Endothelial cell of umbilical vein (primary cell): ENCODE measurements at regions not wholly inside any gene's neighbourhood (a gene's known extent, or its start where the extent isn't known, plus 50 kb on each side); places are given as distances from the start of the nearest gene placed in this dataset.

ENCODE experiments used
- BruUV-seq: library from RNA; stranded (reverse); fragments of 400-500 nt; replicated peaks from 2 replicates; lab custom pipeline; 2021; lab: Mats Ljungman, UMichigan
- CTCF ChIA-PET: fragments of 300-600, 350-600 bp; sonication (Branson Sonifier 250); formaldehyde crosslinking; loops from one replicate; lab custom pipeline; 2021; ENCODE audit warnings: antibody characterized with exemption, inconsistent platforms; lab: Charles Lee
- POLR2A ChIA-PET: fragments of 300-600, 350-600 bp; sonication (Branson Sonifier 250); formaldehyde crosslinking; loops from one replicate; lab custom pipeline; 2021; ENCODE audit warnings: antibody characterized with exemption, inconsistent platforms; lab: Charles Lee
- DNase-seq: peaks from one replicate; pipeline ENCODE4 v3.0.0-alpha.2; 2011; ENCODE audit warnings: low read depth, low spot score
- FAIRE-seq: peaks from 2 replicates; lab custom pipeline; 2011; peaks lifted over from hg19 to GRCh38; lab: Jason Lieb, UNC
- H2AFZ ChIP-seq: 2 replicates; pipeline ENCODE4 v1.6.0; 2012; ENCODE audit warnings: low read depth, low read length, control low read depth, inconsistent platforms
- H3K27ac ChIP-seq: 2 replicates; pipeline ENCODE4 v1.5.1; 2011; ENCODE audit warnings: low read depth, mild to moderate bottlenecking, control low read depth, low read length, moderate library complexity; ENCODE audit not compliant: insufficient read depth
- H3K27me3 ChIP-seq, 2 experiments: 2 replicates each; pipeline versions ENCODE4 v1.6.0 to v1.6.1; 2011; ENCODE audit warnings: low read length in 2 of 2, mixed read lengths in 1 of 2; ENCODE audit not compliant: control insufficient read depth in 2 of 2, insufficient read depth in 2 of 2
- H3K36me3 ChIP-seq, 2 experiments: 2 replicates in 1 of 2; 3 replicates in 1 of 2; pipeline ENCODE4 v1.5.1; 2011; ENCODE audit warnings: low read length in 2 of 2, mild to moderate bottlenecking in 1 of 2, moderate library complexity in 1 of 2; ENCODE audit not compliant: control insufficient read depth in 2 of 2, insufficient read depth in 2 of 2; ENCODE audit errors: extremely low read depth in 1 of 2
- H3K4me1 ChIP-seq: 3 replicates; pipeline ENCODE4 v1.5.1; 2011; ENCODE audit warnings: mild to moderate bottlenecking, low read length; ENCODE audit not compliant: control insufficient read depth, insufficient read depth; ENCODE audit errors: extremely low read depth
- H3K4me2 ChIP-seq: 2 replicates; pipeline ENCODE4 v1.6.1; 2011; ENCODE audit warnings: low read length, control low read depth, mixed read lengths; ENCODE audit not compliant: insufficient read depth
- H3K4me3 ChIP-seq, 3 experiments: fragments of 200-600 bp in 1 of 3; sonication (generic), shearing (Covaris generic) in 1 of 3; replicated peaks in 1 of 3; 2 replicates each; pipeline ENCODE4 v1.5.1; 2011 to 2016; ENCODE audit warnings: control low read depth in 3 of 3, low read length in 3 of 3, mild to moderate bottlenecking in 2 of 3, inconsistent platforms in 1 of 3, low read depth in 1 of 3, moderate library complexity in 1 of 3; ENCODE audit not compliant: insufficient read depth in 1 of 3
- H3K79me2 ChIP-seq: 2 replicates; pipeline ENCODE4 v1.6.0; 2012; ENCODE audit warnings: low read length, inconsistent platforms; ENCODE audit not compliant: control insufficient read depth, insufficient read depth
- H3K9ac ChIP-seq: replicated peaks from 2 replicates; pipeline ENCODE3; 2011; ENCODE audit warnings: low read length, control low read depth; ENCODE audit not compliant: insufficient read depth; ENCODE audit errors: extremely low read depth
- H3K9me1 ChIP-seq: replicated peaks from 3 replicates; pipeline ENCODE4 v1.6.0; 2011; ENCODE audit warnings: mild to moderate bottlenecking, low read length; ENCODE audit not compliant: control insufficient read depth, insufficient read depth; ENCODE audit errors: extremely low read depth
- H3K9me3 ChIP-seq: replicated peaks from 2 replicates; pipeline ENCODE4 v1.5.1; 2012; ENCODE audit warnings: low read length, inconsistent platforms; ENCODE audit not compliant: control insufficient read depth, insufficient read depth
- H4K20me1 ChIP-seq: replicated peaks from 2 replicates; pipeline ENCODE3; 2011; ENCODE audit warnings: mild to moderate bottlenecking, low read length; ENCODE audit not compliant: control insufficient read depth, insufficient read depth; ENCODE audit errors: extremely low read depth
- CTCF ChIP-seq, 2 donors: IDR thresholded peaks; 1 replicate in 1 of 2; 2 replicates in 1 of 2; pipeline ENCODE4 v1.5.1; 2011; ENCODE audit warnings: low read length in 2 of 2, mild to moderate bottlenecking in 2 of 2, moderate library complexity in 2 of 2, control low read depth in 1 of 2, inconsistent platforms in 1 of 2, low read depth in 1 of 2; ENCODE audit not compliant: insufficient read depth in 1 of 2; ENCODE audit errors: extremely low read depth in 1 of 2
- EZH2 ChIP-seq: IDR thresholded peaks from 2 replicates; pipeline ENCODE4 v1.6.1; 2012; ENCODE audit warnings: borderline replicate concordance, low read depth, mild to moderate bottlenecking, moderate library complexity, low read length, inconsistent platforms; ENCODE audit not compliant: severe bottlenecking
- FOS ChIP-seq: IDR thresholded peaks from 2 replicates; pipeline ENCODE4 v1.6.1; 2011; ENCODE audit warnings: mild to moderate bottlenecking, low read length, moderate library complexity, borderline replicate concordance; ENCODE audit not compliant: insufficient read depth
- GATA2 ChIP-seq: IDR thresholded peaks from 2 replicates; pipeline ENCODE4 v1.7.0; 2011; ENCODE audit warnings: low read depth, mild to moderate bottlenecking, moderate library complexity, mixed read lengths, low read length; ENCODE audit not compliant: insufficient read length, insufficient read depth
- JUN ChIP-seq: IDR thresholded peaks from 2 replicates; pipeline ENCODE4 v1.6.1; 2011; ENCODE audit warnings: borderline replicate concordance, low read depth; ENCODE audit not compliant: insufficient read length, insufficient read depth
- MAX ChIP-seq: IDR thresholded peaks from 2 replicates; pipeline ENCODE4 v1.6.1; 2011; ENCODE audit not compliant: insufficient read depth, insufficient read length
- MYC ChIP-seq: IDR thresholded peaks from one replicate; pipeline ENCODE4 v1.6.1; 2011; ENCODE audit warnings: mild to moderate bottlenecking, low read depth, low read length
- POLR2A ChIP-seq: IDR thresholded peaks from 2 replicates; pipeline ENCODE4 v1.6.1; 2012; ENCODE audit warnings: low read depth, mild to moderate bottlenecking, control low read depth, low read length
- POLR2AphosphoS5 ChIP-seq: IDR thresholded peaks from 2 replicates; pipeline ENCODE4 v1.6.1; 2012; ENCODE audit warnings: low read depth, mild to moderate bottlenecking, control low read depth, low read length, moderate library complexity; ENCODE audit not compliant: insufficient read depth
- dilution Hi-C: fragments of 300-500 bp; cut with MboI; formaldehyde crosslinking; loops from one replicate; pipeline ENCODE4 v1.15.0; 2019; ENCODE audit warnings: low sequenced_read_pairs; ENCODE audit not compliant: extremely low pct_ligation_motif_present
- intact Hi-C: fragments of 100-400 bp; cut with micrococcal nuclease; formaldehyde crosslinking; loops from one replicate; pipeline ENCODE4 v1.10.0; 2022

GRCh38 chr6:44656691-44657090, 269.2 kb downstream of the CDC5L start:
- no peak for TF ChIP-seq POLR2A
- no peak for TF ChIP-seq FOS
- TF ChIP-seq MAX = no peak
- TF ChIP-seq JUN = no peak
- no peak for TF ChIP-seq POLR2AphosphoS5
- no peak for TF ChIP-seq GATA2
- TF ChIP-seq MYC = no peak
- TF ChIP-seq EZH2 = no peak
- no peak for TF ChIP-seq CTCF (IDR thresholded peaks at IDR 0.05; ENCODE audit: extremely low read depth in 1 of 2, insufficient read depth in 1 of 2, low read depth in 1 of 2, low read length in 2 of 2)
- H3K36me3 ChIP-seq = no peaks in the 10 kb centered on the region
- DNase-seq (no peak), FAIRE-seq (no peak)
- no peaks in the 10 kb centered on the region for H3K9me1 ChIP-seq
- H4K20me1 ChIP-seq = no peaks in the 10 kb centered on the region
- no TSS peak for BruUV-seq
- no peaks in the 10 kb centered on the region for H3K79me2 ChIP-seq
- ChIA-PET CTCF (interaction anchor here (1.2 to 7.9 kb wide), 12 partner anchors 7 to 1267 kb away, joined by 3 to 302 read pairs (median 14); no protein-coding TSS in a partner anchor), POLR2A (no interaction called here)
- no peak overlapping the region for H3K9ac ChIP-seq
- H3K27ac ChIP-seq = no peak overlapping the region
- H3K4me2 ChIP-seq = no peak overlapping the region
- H3K9me3 ChIP-seq = no peaks in the 10 kb centered on the region
- H2AFZ ChIP-seq = no peak overlapping the region
- H3K4me3 ChIP-seq = no peak overlapping the region
- peaks cover 11 to 23% of the 10 kb centered on the region in 2 experiments for H3K27me3 ChIP-seq
- H3K4me1 ChIP-seq = no peaks in the 10 kb centered on the region
- dilution Hi-C loops = no loop called here
- intact Hi-C loops = loop anchor here (10.0 kb wide), 1 partner anchor 428 kb away; no protein-coding TSS in a partner anchor
